GM18505 (cell line): ENCODE measurements at regions not wholly inside any gene's neighbourhood (a gene's known extent, or its start where the extent isn't known, plus 50 kb on each side); places are given as distances from the start of the nearest gene placed in this dataset.

Experiments used
- ATAC-seq: cut with Tn5 transposase; IDR thresholded peaks from one replicate; pipeline ENCODE4 v1.9.1; 2021; ENCODE audit not compliant: unreplicated experiment
- POLR2A ChIP-seq: IDR thresholded peaks from 4 replicates; pipeline ENCODE4 v1.6.1; 2011; ENCODE audit warnings: borderline replicate concordance; ENCODE audit not compliant: insufficient read depth, insufficient read length; ENCODE audit errors: extremely low read depth

GRCh38 chr20:24816431-24816830 is 132.6 kb upstream of the CST7 start:
- no peak for TF ChIP-seq POLR2A

GRCh38 chr20:24816907-24817306 is 132.2 kb upstream of the CST7 start:
- no peak for ATAC-seq
- no peak for TF ChIP-seq POLR2A

More at GRCh38 chr20:24816431-24816830, 132.6 kb upstream of the CST7 start:
- ATAC-seq = no peak

- TF ChIP-seq POLR2A = no peak
- no peak for ATAC-seq
These were observed 131.7 kb upstream of the CST7 start for GRCh38 chr20:24817351-24817750.

GRCh38 chr20:24818056-24818455 is 131.0 kb upstream of the CST7 start:
- no peak for ATAC-seq
- no peak for TF ChIP-seq POLR2A

GRCh38 chr20:24819331-24819965 is 129.6 kb upstream of the CST7 start:
- ATAC-seq = no peak
- TF ChIP-seq POLR2A = no peak

- ATAC-seq = no peak
- TF ChIP-seq POLR2A = no peak
These were observed 128.7 kb upstream of the CST7 start for GRCh38 chr20:24820345-24820744.

GRCh38 chr20:24821391-24821790 is 127.7 kb upstream of the CST7 start:
- TF ChIP-seq POLR2A = no peak

GRCh38 chr20:24823176-24823784 is 125.8 kb upstream of the CST7 start:
- no peak for ATAC-seq
- TF ChIP-seq POLR2A = no peak

More at GRCh38 chr20:24821391-24821790, 127.7 kb upstream of the CST7 start:
- ATAC-seq = no peak

GRCh38 chr20:24823989-24824693 is 124.9 kb upstream of the CST7 start:
- TF ChIP-seq POLR2A = no peak
- ATAC-seq = no peak

GRCh38 chr20:24825591-24825990 is 123.5 kb upstream of the CST7 start:
- ATAC-seq = no peak
- no peak for TF ChIP-seq POLR2A

GRCh38 chr20:24827603-24828295 is 121.3 kb upstream of the CST7 start:
- no peak for ATAC-seq
- TF ChIP-seq POLR2A = no peak

- no peak for TF ChIP-seq POLR2A
- ATAC-seq = no peak
These were observed 119.9 kb upstream of the CST7 start for GRCh38 chr20:24828992-24829648.
